ENCODE measurements at regions not wholly inside any gene's neighbourhood (a gene's known extent, or its start where the extent isn't known, plus 50 kb on each side); places are given as distances from the start of the nearest gene placed in this dataset.
"Not testable (repeated sequence)": the region's sequence is repeated elsewhere in the genome, so short reads cannot be mapped to it uniquely, and the experiment has no call there.

DNA sequence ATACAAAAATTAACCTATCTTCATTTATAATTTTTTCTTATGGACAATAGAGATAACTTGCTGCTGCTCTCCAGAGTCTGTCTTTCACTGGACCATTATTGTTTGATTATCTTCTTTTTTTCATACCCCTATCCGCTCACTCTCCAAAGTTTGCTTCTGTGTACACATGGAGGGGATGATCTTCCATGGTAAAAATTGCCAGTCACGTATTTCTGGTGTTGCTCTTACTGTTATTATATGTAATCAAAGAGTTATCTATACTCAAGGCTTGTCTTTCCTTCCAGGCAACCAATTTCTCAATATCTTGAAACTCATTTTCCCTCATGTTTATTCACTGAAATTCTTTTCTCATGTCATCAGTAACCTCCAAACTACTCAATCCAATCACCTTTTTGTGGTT, 817.8 kb upstream of the NECTIN3 start:
- ATAC-seq (no peak), DNase-seq (no peak)
- intact Hi-C loops (cut with micrococcal nuclease), result no loop called here

DNA sequence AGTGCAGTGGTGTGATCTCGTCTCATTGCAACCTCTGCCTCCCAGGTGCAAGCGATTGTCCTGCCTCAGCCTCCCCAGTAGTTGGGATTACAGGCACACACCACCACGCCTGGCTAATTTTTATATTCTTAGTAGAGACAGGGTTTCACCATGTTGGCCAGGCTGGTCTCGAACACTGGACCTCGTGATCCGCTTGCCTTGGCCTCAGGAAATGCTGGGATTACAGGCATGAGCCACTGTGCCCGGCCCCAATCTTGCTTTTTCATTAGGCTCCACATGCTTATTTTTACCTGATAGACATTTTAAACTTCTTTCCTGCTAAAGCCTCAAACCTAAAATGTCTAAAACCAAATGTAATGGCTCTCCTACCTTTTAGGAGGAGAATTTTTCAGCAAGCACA, 817.0 kb upstream of the NECTIN3 start:
- no peak for ATAC-seq
- no peak for DNase-seq
- intact Hi-C loops (cut with micrococcal nuclease), result no loop called here

DNA sequence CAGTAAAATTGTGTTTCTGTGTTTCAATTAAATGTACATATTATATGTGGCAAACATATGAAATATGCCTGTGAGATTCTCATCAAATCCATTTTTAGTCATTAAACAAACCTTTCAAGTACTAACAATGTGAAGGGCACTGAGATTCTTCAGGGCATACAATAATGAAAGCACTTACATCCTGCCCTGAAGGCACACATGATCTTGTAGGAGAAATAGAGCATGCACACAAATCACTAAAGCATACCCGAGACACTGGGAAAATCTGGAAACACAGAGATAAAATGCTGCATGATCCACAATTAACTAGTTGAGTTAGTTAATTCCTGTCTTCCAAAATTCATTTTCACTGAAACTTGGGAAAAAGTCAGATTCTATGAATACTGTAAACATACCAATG, 810.5 kb upstream of the NECTIN3 start:
- DNase-seq (no peak), ATAC-seq (no peak)
- intact Hi-C loops (cut with micrococcal nuclease), result no loop called here

DNA sequence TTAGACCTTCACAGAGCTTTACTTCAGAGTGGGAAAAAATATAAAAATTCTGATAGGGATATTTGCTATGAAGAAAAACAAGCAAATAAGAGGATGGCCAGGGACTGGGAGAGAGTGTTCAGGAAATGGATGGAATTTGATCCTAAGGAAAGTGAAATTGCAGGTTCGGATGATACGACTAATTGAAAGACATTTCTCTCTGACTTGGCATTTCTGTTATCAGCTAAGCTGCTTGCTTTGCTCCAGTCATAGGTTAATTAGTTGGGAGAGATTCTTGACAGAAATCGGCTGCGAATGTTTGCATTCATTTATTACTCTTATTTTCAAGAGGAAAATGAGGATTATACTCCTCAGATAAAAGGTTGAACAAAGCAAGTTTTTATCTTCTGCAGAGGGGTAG, 808.7 kb upstream of the NECTIN3 start:
- no peak for DNase-seq
- no peak for ATAC-seq
- intact Hi-C loops (cut with micrococcal nuclease), result no loop called here

DNA sequence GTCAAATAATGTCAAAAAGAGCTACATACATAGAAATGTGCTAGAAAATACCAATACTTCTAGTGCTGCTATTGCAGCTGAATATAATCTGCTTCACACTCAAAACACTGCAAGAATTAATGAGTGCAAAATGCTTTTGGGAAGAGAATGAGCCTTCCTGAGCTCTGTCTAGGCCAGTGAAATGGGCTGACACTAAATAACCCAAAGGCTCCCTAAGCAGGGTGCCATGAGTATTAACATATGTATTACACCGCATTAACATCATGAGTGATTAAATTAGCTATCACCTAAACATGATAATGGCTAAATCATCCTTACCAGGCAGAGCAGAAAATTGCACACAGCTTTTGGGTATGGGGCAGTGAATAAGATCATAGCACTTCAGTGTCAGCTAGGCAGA, 806.3 kb upstream of the NECTIN3 start:
- intact Hi-C loops (cut with micrococcal nuclease), result no loop called here
- ATAC-seq (no peak), DNase-seq (no peak)

DNA sequence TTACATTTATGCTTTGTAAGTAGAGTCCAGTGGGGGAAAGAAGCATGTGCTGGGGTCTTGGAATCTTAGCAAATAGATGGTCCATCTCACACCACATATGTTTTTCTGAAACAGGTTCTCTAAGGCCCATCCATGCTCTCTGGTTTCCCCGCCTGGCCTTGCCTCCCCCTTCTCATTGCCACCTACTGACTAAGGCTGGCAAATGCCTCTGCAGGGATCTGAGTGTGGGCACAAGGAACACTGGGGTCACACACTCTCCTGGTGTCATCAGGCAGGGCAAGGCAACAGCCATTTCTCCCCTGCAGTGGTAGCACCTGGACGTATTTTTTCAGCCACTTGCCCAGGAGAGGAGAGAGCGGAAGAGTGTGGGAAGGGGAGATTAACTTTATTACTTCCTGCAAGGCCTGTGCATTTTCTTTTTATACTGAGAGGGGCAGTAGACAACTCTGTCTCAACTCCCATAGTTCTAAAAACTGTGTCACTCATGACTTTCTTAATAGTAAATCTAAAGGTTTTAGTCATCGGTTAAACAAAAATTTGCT, 804.2 kb upstream of the NECTIN3 start:
- intact Hi-C loops (cut with micrococcal nuclease), result no loop called here
- DNase-seq, result no peak
- ATAC-seq, result no peak

DNA sequence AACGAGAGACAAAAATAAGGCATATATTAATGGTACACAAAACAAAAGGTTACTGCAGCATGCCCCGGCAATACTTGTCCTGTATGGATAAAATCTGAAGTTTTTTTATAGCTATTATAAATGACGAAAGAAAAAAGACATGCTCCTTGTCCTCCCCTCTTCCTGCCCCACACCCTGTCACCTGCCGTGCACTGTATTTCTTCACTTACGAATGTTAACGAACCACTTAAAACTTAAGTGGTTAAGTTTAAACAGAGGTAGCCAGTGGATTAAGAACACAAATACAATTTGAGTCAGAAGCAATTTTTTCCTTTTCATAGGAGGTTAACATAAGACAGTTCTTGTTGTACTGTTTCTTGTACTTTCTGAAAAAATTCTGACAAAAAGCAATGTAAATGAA, 799.1 kb upstream of the NECTIN3 start:
- no peak for ATAC-seq
- intact Hi-C loops (cut with micrococcal nuclease), result no loop called here
- DNase-seq, result no peak

DNA sequence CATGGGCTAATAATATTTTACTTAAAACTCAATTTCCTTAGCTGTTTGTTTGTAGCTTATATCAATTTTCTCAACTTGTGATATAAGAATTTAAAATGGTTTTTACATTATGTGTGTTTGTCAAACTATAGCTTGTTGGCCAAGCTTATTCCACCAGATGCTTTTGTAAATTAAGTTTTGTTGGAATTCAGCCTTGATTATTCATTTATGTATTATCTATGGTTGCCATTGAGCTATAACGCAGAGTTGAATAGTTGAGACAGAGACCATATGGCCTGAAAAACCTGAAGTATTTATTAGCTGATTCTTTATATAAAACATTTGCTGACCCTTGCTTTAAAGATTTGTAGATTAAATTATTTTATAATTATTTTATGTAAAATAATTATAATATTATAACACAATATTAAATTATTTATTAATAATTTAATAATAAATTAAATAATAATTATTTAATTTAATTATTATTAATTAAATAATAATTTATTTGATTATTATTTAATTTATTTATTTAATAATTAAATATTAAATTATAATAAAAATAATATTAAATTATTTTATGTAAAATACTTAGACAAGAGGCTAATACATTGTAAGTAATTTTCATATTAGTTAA, 779.6 kb upstream of the NECTIN3 start:
- intact Hi-C loops (cut with micrococcal nuclease), result no loop called here
- DNase-seq (no peak), ATAC-seq (no peak)

DNA sequence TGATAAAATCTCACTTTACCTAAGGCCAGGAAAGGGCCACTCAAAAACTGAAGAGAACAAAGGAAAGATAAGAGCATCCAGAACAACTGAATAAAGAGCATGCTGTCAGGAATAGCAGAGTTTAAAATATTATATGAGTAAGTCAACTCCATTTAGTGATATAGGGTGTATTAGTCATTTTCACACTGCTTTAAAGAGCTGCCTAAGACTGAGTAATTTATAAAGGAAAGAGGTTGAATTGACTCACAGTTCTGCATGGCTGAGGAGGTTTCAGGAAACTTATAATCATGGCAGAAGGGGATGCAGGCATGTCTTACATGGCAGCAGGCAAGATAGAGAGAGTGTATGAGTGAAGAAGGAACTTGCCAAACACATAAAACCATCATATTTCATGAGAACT, 778.0 kb upstream of the NECTIN3 start:
- no peak for DNase-seq
- intact Hi-C loops (cut with micrococcal nuclease), result no loop called here
- no peak for ATAC-seq

DNA sequence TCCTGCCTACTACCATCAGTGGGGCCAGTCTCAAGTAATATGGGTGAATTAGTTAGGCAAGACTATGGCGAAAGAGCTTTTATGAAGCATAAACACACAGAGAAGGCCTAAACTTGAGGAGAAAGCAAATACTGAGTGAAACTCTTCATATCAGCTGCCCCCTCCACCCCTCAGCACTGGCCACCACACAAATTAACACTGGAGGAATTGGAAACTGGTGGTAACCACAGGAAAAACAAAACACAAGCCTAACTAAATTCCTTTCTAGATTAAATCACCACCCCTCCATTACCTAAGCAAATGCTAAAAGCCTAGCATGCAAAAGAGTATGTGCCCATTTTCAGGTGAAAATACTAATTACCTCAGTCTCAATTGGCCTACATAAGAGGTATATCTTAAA, 774.7 kb upstream of the NECTIN3 start:
- ATAC-seq (no peak), DNase-seq (no peak)
- intact Hi-C loops (cut with micrococcal nuclease), result no loop called here

DNA sequence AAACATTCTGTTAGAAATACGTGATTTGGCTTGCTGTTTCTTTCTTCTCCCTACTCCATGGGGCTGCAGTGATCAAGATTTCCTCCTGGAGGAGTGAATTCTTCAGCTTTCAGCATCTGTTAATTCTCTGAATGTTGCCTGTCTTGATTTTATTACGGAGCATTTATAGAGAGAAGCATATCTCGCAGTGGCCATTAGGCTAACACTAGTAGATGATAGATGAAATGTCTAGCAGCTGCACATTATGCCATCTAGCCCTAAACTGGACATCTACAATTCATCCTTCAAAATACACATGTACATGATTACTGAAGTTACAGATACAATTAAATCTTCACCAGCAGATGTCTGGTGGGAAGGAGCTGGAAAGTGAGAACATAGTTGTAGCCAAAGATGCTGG, 769.8 kb upstream of the NECTIN3 start:
- intact Hi-C loops (cut with micrococcal nuclease), result no loop called here
- ATAC-seq, result no peak
- no peak for DNase-seq

DNA sequence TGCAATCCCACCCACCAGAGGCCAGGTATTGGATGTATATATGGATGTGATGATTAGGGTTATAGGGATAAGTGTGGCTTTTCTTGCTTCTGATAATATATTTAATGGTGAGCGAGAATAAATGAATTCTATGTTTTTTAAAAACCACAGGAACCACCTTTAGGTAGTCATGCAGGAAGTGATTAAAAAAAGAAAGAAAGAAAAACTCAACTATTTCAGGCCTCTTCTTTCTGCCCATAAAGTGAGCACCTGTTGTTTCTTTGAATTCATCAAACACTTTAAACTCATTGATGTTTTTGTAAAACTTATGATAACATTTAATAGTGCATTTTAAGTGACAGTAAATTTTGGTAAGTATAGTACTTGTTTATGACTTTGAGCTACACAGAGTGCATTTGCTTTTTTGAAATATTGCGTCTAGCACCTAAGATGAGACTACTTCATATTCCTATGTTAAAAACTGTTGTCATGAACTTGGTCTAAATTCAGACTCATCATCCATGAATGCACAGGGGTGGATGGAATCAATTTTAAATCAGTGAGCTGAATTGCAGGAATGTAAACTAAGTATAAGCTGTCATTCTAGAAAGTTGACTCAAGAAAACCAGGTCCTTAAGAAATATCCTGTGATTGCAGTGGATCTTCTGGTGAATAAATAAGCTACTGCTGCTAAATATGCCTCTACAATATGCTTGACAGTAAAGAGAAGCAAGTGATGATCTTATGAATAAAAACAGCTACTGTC, 764.4 kb upstream of the NECTIN3 start:
- ATAC-seq (no peak), DNase-seq (no peak)
- intact Hi-C loops (cut with micrococcal nuclease), result no loop called here

DNA sequence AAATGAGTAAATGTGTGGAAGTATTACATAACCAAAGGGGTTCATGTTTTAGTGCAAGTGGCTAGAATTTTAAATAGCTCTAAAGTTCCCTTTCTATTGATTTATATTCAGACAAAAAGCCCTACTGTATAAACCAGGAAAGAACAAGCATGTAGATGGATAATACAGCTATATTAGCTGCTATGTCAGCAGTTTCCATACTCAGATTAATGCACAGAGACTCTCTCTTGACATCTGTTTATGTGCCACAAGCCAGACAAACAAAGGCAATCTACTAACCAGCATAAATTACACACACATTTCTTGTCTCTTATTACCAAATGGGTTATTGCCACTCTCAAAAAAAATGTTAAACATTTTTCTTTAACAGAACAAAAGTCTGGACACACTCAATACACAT, 760.1 kb upstream of the NECTIN3 start:
- intact Hi-C loops (cut with micrococcal nuclease), result loop anchor here (10.0 kb wide), 1 partner anchor 577 kb away; no protein-coding TSS in a partner anchor
- DNase-seq (no peak), ATAC-seq (no peak)

DNA sequence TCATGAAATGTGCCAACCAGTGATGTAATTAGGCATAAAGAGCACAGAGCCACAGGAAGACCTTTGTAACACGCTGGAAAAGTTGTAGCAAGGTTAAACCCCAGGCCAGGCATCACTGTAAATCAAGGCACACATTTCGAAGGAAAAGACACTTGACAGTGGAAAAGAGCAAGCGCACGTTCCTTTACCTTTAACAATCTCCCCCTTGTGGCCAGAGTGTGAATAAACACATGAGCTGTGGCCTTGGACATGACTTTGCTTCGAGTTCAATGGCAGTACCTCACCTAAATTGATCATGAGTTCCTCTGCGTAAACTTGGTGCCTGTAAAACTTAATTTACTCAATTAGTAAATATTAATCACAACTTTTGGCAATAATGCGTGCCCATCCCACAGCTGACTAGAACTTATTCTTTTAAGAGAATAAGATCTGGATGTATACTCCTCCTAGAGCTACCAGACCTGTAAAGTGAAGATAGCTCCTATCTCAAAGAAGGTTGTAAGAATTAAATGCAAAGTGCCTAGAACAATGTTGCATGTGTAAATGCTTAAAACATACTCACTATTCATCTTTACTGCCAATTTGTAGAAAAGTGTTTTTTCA, 757.0 kb upstream of the NECTIN3 start:
- ATAC-seq (peak; percentile 49), DNase-seq (no peak)
- intact Hi-C loops (cut with micrococcal nuclease), result loop anchor here (10.0 kb wide), 1 partner anchor 580 kb away; no protein-coding TSS in a partner anchor

DNA sequence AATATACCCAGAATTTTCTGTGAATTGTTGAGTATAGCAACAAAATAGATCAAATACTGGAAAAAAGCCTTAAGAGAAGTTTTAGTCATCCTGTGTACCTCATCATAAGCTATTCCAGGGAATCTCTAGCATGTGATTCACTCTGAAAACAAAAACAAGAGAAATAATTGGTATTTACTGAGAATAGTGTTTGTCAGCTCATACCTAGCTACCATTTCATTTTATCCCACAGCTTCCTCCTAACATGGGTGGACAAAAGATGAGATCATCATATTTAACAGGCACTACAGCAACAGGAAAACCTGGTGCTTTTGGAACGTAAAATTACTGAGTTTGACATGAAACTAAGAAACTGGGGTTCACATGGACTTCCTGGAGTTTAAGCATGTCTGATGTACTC, 753.5 kb upstream of the NECTIN3 start:
- no peak for ATAC-seq
- intact Hi-C loops (cut with micrococcal nuclease), result loop anchor here (10.0 kb wide), 1 partner anchor 583 kb away; no protein-coding TSS in a partner anchor
- DNase-seq, result no peak

DNA sequence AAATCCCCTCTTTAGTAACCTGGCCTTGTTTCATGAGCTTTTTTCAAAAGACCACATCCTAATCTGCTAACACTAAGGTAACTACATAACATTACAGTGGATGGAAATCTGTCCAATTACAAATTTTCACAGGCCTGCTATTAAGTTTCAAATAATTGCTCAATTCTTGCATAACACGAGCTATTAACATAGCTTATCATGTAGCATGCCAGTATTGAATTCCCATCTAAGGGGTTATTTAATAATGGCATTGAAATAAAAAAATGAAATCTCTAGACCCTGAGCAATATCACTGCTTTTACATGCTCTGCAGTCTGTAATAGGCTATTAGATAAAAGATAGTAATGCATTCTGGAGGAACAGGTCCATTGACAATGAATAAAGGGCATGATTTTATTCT, 748.3 kb upstream of the NECTIN3 start:
- intact Hi-C loops (cut with micrococcal nuclease), result no loop called here
- ATAC-seq, result no peak
- DNase-seq, result no peak

DNA sequence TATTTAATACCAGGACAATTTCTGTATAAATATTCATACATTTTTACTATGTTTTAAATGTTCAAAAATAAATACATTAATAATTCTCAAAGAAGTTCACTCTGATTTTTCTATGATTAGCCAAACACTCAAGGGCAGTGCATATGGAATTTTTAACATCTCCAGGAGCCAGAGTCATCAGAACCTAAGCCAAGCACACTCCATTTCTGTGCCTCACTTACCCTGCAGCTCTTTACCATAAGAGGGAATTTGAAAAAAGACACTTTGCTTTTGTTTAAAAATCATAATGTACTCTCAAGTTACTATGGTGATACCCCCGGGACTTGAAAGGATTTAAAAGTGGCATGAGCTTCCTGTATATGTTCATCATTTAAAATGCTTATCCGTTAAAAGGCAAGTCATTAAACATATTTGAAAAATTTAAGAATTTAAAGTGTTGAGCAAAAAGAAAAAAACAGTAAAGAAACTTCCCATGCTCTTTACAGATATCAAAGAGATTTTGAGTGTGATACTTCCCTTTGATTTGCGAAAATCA, 747.4 kb upstream of the NECTIN3 start:
- DNase-seq, result no peak
- no peak for ATAC-seq
- intact Hi-C loops (cut with micrococcal nuclease), result no loop called here

DNA sequence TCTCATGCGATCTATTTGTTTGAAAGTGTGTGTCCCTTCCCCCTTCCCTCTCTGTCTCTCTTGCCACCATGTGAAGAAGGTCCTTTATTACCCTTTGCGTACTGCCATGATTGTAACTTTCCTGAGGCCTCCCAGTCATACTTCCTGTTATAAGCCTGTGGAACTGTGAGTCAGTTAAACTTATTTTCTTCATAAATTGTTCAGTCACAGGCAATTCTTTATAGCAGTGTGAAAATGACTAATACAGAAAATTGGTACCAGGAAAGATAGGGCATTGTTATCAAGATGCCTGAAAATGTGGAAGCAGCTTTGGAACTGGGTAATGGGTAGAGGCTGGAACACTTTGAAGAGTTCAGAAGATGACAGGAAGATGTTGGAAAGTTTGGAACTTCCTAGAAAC, 743.7 kb upstream of the NECTIN3 start:
- DNase-seq (no peak), ATAC-seq (no peak)
- intact Hi-C loops (cut with micrococcal nuclease), result no loop called here

DNA sequence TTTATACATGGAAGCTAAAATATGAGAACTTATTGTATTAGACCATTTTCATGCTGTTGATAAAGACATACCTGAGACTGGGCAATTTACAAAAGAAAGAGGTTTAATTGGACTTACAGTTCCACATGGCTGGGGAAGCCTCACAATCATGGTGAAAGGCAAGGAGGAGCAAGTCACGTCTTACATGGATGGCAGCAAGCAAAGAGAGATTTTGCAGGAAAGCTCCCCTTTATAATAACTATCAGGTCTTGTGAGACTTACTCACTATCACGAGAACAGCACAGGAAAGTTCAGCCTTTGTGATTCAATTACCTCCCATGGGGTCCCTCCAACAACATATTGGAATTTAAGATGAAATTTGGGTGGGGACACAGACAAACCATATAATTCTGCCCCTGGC, 740.1 kb upstream of the NECTIN3 start:
- intact Hi-C loops (cut with micrococcal nuclease), result not testable (repeated sequence)

DNA sequence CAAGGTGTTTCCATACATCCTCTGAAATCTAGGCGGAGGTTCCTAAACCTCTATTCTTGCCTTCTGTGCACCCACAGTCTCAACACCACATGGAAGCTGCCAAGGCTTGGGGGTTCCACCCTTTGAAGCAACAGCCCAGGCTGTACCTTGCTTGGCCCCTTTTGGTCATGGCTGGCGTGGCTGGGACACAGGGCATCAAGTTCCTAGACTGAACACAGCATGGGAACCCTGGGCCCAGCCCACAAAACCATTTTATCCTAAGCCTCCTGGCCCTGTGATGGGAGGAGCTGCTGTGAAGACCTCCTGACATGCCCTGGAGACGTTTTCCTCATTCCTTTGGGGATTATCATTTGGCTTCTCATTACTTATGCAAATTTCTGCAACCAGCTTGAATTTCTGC, 739.0 kb upstream of the NECTIN3 start:
- DNase-seq (no peak), ATAC-seq (no peak)
- intact Hi-C loops (cut with micrococcal nuclease), result no loop called here

More for the DNA sequence above, 740.1 kb upstream of the NECTIN3 start:
- not testable (repeated sequence) for DNase-seq, ATAC-seq

All from left ventricle myocardium superior (tissue), 1 donor.